ENCODE measurements at regions not wholly inside any gene's neighbourhood (a gene's known extent, or its start where the extent isn't known, plus 50 kb on each side); places are given as distances from the start of the nearest gene placed in this dataset.

- DNase-seq, result no peak
- 40 to 47% methylated on average over 2 of the region's 2 CpGs for WGBS, 2 donors
- no peaks in the 10 kb centered on the region for H3K9me3 ChIP-seq
- H3K4me3 ChIP-seq, result no peak overlapping the region
- TF ChIP-seq EP300 (IDR thresholded peaks at IDR 0.05) (no peak), POLR2AphosphoS5 (IDR thresholded peaks at IDR 0.05) (no peak), CTCF (IDR thresholded peaks at IDR 0.05) (no peak), POLR2A (IDR thresholded peaks at IDR 0.05) (no peak)
- intact Hi-C loops (cut with DNase I), result no loop called here
- H3K36me3 ChIP-seq, result no peaks in the 10 kb centered on the region
- no peak overlapping the region for H3K27ac ChIP-seq
- no peaks in the 10 kb centered on the region for H3K4me1 ChIP-seq
- H3K27me3 ChIP-seq, result no peaks in the 10 kb centered on the region
Measured at GRCh38 chr7:13153266-13153665, 465.8 kb downstream of the ARL4A start.

GRCh38 chr7:13153742-13154141 lies 466.3 kb downstream of the ARL4A start:
- no peak for TF ChIP-seq POLR2A (IDR thresholded peaks at IDR 0.05)
- no peak for TF ChIP-seq CTCF (IDR thresholded peaks at IDR 0.05)
- no peak for TF ChIP-seq EP300 (IDR thresholded peaks at IDR 0.05)
- no peak for TF ChIP-seq POLR2AphosphoS5 (IDR thresholded peaks at IDR 0.05)
- DNase-seq, result no peak
- no peak overlapping the region for H3K27ac ChIP-seq

GRCh38 chr7:13155188-13155587 lies 467.8 kb downstream of the ARL4A start:
- WGBS, 2 donors, result 15 to 44% methylated on average over 1 of the region's 1 CpG
- Histone ChIP-seq H3K27ac (no peak overlapping the region), H3K4me1 (no peaks in the 10 kb centered on the region), H3K36me3 (no peaks in the 10 kb centered on the region), H3K9me3 (no peaks in the 10 kb centered on the region), H3K27me3 (no peaks in the 10 kb centered on the region), H3K4me3 (no peak overlapping the region)
- DNase-seq, result no peak
- TF ChIP-seq EP300 (IDR thresholded peaks at IDR 0.05) (no peak), CTCF (IDR thresholded peaks at IDR 0.05) (no peak), POLR2AphosphoS5 (IDR thresholded peaks at IDR 0.05) (no peak), POLR2A (IDR thresholded peaks at IDR 0.05) (no peak)
- intact Hi-C loops (cut with DNase I), result no loop called here

More at GRCh38 chr7:13153742-13154141, 466.3 kb downstream of the ARL4A start:
- H3K4me1 ChIP-seq, result no peaks in the 10 kb centered on the region
- H3K9me3 ChIP-seq, result no peaks in the 10 kb centered on the region
- no peaks in the 10 kb centered on the region for H3K36me3 ChIP-seq
- no peak overlapping the region for H3K4me3 ChIP-seq
- H3K27me3 ChIP-seq, result no peaks in the 10 kb centered on the region
- intact Hi-C loops (cut with DNase I), result no loop called here

- WGBS, 2 donors, result 57 to 71% methylated on average over 1 of the region's 1 CpG
- intact Hi-C loops (cut with DNase I), result no loop called here
- DNase-seq, result no peak
- TF ChIP-seq POLR2AphosphoS5 (IDR thresholded peaks at IDR 0.05) (no peak), CTCF (IDR thresholded peaks at IDR 0.05) (no peak), EP300 (IDR thresholded peaks at IDR 0.05) (no peak), POLR2A (IDR thresholded peaks at IDR 0.05) (no peak)
- Histone ChIP-seq H3K4me1 (no peaks in the 10 kb centered on the region), H3K27ac (no peak overlapping the region), H3K36me3 (no peaks in the 10 kb centered on the region), H3K4me3 (no peak overlapping the region), H3K9me3 (no peaks in the 10 kb centered on the region), H3K27me3 (no peaks in the 10 kb centered on the region)
Measured at GRCh38 chr7:13159003-13159402, 471.6 kb downstream of the ARL4A start.

- no peaks in the 10 kb centered on the region for H3K4me1 ChIP-seq
- H3K27me3 ChIP-seq, result no peaks in the 10 kb centered on the region
- H3K27ac ChIP-seq, result no peak overlapping the region
- WGBS, 2 donors, result 59 to 79% methylated on average over 2 of the region's 2 CpGs
- TF ChIP-seq EP300 (IDR thresholded peaks at IDR 0.05), result no peak
- no peak for TF ChIP-seq CTCF (IDR thresholded peaks at IDR 0.05)
- no peak for TF ChIP-seq POLR2AphosphoS5 (IDR thresholded peaks at IDR 0.05)
- no peak for TF ChIP-seq POLR2A (IDR thresholded peaks at IDR 0.05)
- DNase-seq, result no peak
- intact Hi-C loops (cut with DNase I), result no loop called here
- no peaks in the 10 kb centered on the region for H3K9me3 ChIP-seq
- no peak overlapping the region for H3K4me3 ChIP-seq
- H3K36me3 ChIP-seq, result no peaks in the 10 kb centered on the region
Measured at GRCh38 chr7:13159467-13160184, 472.2 kb downstream of the ARL4A start.

Data from sigmoid colon (tissue), 6 donors.